NCI-H82 (cell line): ENCODE measurements at regions not wholly inside any gene's neighbourhood (a gene's known extent, or its start where the extent isn't known, plus 50 kb on each side); places are given as distances from the start of the nearest gene placed in this dataset.
"Not testable (repeated sequence)": the region's sequence is repeated elsewhere in the genome, so short reads cannot be mapped to it uniquely, and the experiment has no call there.

Experiments used
- DNase-seq: peaks from one replicate; lab custom pipeline; 2025; lab: John Stamatoyannopoulos, UW

GRCh38 chr18:41134426-41134825 lies 820.6 kb upstream of the PIK3C3 start:
- DNase-seq = peak; percentile 33

DNA sequence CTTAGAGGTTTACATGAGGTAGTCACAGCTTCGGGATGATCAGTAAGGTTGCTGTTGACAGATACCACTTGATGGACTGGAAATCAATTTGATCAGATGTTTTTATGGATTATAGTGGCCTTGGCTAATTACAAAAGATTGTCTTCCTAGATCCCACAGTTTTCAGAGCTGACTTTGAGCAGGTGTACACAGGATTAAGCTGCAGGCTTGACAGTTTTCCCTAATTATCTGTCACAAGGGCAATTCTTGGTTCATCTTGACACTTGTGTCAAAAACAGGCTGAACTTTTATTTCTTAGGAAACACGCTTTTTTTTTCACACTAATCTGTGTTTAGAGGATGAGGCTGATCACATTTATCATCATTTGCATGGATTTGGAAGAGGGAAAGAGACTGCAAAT lies 824.0 kb upstream of the PIK3C3 start:
- DNase-seq = peak; percentile 66

- no peak for DNase-seq
Observed at GRCh38 chr18:41128545-41128944, 826.5 kb upstream of the PIK3C3 start.

DNA sequence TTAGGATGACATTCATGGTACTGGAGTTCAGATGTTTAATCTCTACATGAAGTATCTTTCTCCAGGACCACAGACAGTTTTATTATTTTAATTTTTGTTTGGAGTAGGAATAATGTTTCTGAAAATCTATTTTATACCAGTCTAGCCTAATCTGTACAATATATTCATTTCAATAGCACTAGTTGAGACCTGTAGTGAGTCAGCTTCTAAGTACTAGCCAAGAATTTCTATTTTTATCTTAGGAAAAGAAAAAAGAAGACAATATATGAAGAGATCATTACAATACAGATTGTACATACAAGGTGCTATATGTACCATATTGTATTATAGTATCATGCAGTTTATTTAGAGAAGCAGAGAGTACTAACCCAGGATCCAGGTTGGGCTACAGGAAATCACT lies 826.9 kb upstream of the PIK3C3 start:
- no peak for DNase-seq

GRCh38 chr18:41126541-41127235 lies 828.3 kb upstream of the PIK3C3 start:
- no peak for DNase-seq

DNA sequence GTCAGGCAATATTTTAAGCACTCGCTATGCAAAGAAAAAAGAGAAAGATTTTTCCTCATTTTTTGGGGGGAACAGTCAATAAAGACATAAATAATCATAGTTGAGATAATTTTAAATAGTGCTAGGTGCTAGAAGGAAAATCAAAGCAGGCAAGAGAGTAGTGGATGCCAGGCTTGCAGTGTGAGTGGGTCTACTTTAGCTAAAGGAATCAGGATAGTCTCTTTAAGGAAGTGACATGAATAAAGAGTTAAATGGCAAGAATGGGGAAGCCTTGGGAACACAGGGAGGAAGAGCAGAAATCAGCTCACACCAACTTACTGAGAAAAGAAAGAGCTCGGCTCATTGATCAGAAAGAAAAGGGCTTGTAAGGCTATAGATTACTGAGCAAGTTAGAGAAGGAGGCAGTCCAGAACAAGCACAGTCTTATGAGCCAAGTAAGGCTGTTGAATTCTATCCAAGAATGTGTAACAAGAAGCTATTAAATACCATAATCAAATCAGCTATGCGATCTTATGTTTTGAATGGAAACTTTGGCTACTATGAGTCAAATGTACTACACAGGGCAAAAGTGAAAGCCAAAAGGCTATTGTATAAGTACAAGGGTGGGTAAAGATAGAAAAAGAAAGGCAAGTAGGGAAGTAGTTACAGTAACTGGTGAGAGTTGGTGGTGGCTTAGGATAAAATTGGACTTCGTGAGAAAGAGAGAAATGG lies 833.8 kb upstream of the PIK3C3 start:
- DNase-seq = no peak

DNA sequence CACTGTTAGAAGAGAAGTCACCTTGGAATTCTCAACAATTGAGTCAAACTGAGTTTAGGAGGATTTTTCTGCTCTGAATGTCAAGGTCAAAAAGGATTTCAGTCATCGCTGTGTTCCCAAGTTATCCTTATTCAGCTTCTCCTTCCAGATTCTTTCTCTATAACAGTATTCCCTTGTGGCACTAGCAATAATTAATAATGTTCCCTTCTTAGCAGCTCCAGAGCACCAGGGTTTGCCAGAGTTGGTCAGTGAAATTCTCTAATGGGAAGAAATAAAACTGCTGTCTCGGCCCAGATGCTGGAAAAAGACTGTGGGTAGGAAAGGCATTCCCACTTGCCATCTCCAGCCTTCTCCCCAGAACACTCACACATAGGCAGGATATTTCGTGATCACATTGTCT lies 836.0 kb upstream of the PIK3C3 start:
- DNase-seq = no peak

GRCh38 chr18:41113885-41114482 lies 841.0 kb upstream of the PIK3C3 start:
- DNase-seq = no peak

- no peak for DNase-seq
Observed at GRCh38 chr18:41099451-41099850, 855.6 kb upstream of the PIK3C3 start.

DNA sequence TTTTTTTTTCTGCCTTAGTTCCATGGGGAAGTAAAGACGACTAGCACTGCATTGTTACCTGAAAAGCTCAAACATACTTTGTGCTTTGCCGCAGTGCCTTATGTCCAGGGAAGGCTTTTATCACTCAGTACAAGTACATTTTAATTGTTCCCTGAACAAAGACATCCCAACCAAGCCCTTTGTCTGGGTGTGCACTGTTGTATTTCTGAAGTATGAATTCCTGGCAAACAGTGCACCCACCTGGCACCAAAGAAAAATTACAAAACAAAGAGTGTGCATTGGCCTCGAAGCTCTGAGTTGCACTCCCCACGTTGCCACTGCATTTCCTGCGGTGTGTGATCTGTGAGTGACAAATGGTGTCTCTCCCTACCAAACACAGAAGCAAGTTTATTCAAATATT lies 858.5 kb upstream of the PIK3C3 start:
- peak; percentile 42 for DNase-seq

DNA sequence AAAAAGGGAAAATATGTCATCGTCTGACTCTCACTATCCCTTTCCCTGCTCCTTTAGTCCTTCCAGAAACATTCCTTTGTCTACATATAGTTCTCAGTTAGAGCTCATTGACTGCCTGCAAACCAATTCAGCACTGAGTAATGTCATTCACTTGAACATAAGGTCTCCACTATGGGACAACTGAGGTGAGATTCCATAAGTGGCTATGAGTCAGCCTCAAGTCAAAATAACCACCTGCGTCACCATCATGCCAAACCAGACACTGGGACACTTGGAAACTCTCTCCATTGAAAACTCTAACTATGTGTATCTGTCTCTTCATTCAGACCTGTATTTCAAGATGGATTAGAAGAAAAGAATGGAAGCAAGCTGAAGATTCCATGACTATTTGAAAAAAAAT lies 878.0 kb upstream of the PIK3C3 start:
- no peak for DNase-seq

GRCh38 chr18:41075212-41075611 lies 879.8 kb upstream of the PIK3C3 start:
- DNase-seq = peak; percentile 49

DNA sequence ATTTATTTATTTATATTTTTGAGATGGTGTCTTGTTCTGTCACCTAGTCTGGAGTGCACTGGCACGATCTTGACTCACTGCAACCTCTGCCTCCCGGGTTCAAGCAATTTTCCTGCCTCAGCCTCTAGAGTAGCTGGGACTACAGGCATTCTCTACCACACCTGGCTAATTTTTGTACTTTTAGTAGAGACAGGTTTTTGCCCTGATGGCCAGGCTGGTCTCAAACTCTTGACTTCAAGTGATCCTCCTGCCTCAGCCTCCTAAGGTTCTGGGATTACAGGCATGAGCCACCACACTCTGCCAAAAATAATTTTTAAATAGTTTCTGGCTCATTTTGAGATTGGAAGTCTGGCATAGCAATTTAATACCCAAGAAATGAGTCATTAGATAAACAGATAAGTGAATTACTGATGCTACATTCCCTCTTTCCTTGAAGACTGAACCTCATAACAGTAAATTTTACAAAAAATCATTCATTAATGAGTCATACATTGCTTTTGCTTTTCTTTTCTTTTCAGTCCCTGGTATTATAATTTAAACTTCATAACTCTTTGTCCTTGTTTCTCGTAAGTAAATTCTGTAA lies 881.6 kb upstream of the PIK3C3 start:
- no peak for DNase-seq

DNA sequence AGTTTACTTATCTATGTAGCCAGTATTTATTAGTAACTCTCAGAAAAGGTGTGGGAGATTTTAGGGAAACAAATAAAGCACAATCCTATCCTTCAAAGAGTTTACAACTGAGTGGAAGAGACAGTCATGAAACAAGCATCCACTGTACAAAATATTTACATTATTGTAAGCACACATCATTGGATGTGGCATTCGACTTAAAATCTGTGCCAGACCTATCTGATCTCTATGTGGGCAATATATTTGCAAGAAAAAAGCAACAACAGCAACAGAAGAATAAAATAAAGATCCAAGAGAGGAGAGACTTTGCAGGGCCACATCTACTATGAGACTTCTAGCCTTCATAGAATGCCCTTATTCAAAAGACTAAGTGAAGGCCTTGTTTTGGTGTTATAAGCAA lies 882.1 kb upstream of the PIK3C3 start:
- no peak for DNase-seq

GRCh38 chr18:41071826-41072225 lies 883.2 kb upstream of the PIK3C3 start:
- no peak for DNase-seq

DNA sequence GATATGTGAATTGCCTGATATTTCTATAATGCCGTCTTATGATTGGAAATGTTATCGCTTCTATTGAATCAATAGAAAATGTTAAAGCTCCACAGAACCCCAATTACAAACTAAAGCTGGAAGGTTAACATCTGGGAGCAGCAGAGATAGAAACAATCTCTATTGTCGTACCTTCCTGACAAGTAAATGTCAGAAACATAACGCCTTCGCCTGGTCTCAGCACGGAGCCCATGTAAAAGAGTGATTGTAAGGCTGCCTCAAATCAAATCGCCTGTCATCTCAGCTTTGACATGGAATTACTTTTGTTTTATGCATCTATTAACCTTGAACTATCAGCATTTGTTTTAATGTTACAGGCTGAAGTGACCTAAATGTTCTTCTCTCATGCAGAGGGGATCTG lies 885.9 kb upstream of the PIK3C3 start:
- no peak for DNase-seq

- DNase-seq = no peak
Observed at GRCh38 chr18:41064916-41065315, 890.1 kb upstream of the PIK3C3 start.

GRCh38 chr18:41060967-41061366 lies 894.1 kb upstream of the PIK3C3 start:
- no peak for DNase-seq

DNA sequence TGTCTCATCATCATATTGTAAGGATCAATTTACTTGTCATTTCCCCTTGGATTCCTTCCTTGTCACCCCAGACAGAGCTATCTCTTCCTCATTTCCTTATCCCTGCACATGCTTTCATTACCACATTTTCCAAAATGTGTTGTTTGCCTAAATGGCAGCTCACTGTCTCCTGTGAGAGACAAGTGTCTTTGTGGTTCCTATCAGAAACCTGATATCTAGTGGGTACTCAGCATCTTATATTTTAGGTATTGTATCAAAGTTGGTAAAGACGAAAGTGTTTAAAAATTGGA lies 896.0 kb upstream of the PIK3C3 start:
- no peak for DNase-seq

DNA sequence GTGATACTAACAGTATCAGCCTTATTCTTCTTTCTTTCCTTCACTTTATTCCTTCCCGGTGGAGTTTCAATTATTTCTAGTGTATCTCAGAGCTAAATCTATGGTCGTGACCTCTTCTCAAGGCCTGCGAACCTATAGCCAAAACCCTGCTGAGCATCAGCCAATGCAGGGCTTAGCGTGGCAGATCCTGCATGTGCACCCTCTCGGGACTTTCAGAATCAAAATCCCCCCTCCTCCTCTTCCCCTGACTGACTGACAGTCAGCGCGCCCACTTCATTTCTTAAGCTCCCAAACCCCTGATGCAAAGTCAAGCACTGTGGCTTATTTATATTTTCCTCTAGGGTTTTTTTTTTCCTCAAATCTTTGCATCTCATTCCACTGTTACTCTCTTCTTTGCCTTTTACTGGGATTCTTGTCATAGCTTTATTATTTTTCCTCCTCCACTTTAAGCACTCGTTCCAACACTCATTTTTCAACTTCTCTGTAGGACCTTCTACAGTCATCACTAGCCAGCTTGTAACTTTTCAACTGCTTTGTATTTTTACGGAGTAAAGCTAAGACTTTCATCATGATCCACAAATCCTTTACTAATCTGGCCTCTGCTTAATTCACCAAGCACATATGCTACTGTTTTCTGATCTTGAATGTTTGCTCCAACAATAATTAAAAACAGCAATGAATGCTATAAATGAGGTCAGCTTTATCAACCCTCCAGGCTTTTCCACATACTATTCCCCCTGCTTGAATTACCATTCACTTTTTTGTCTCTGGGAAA lies 896.5 kb upstream of the PIK3C3 start:
- DNase-seq = peak; percentile 86

DNA sequence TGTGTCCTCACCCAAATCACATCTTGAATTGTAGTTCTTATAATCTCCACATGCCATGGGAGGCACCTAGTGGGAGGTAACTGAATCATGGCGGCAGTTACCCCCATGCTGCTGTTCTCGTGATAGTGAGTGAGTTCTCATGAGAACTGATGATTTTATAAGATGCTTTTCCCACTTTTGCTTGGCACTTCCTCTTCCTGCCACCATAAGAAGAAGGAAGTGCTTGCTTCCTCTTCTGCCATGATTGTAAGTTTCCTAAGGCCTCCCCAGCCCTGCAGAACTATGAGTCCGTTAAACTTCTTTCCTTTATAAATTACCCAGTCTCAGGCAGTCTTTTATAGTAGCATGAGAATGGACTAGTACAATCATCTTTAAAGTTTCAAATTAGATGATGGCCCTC lies 902.4 kb upstream of the PIK3C3 start:
- DNase-seq = no peak

DNA sequence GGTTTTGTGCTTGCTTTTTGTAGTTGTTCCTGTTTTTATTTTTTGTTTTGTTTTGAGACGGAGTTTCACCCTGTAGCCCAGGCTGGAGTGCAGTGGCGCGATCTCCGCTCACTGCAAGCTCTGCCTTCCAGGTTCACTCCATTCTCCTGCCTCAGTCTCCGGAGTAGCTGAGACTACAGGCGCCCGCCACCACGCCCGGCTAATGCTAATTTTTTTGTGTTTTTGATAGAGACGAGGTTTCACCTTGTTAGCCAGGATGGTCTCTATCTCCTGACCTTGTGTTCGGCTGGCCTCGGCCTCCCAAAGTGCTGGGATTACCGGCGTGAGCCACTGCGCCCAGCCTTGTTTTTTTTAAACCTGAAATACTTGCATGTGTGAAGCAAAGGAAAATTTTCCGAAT lies 908.8 kb upstream of the PIK3C3 start:
- DNase-seq = not testable (repeated sequence)

- DNase-seq = no peak
Observed at GRCh38 chr18:41043876-41044275, 911.2 kb upstream of the PIK3C3 start.
